Endothelial cell of umbilical vein (primary cell): ENCODE measurements at regions not wholly inside any gene's neighbourhood (a gene's known extent, or its start where the extent isn't known, plus 50 kb on each side); places are given as distances from the start of the nearest gene placed in this dataset.

Experiments used
- BruUV-seq: library from RNA; stranded (reverse); fragments of 400-500 nt; replicated peaks from 2 replicates; lab custom pipeline; 2021; lab: Mats Ljungman, UMichigan
- CTCF ChIA-PET: fragments of 300-600, 350-600 bp; sonication (Branson Sonifier 250); formaldehyde crosslinking; loops from one replicate; lab custom pipeline; 2021; ENCODE audit warnings: antibody characterized with exemption, inconsistent platforms; lab: Charles Lee
- POLR2A ChIA-PET: fragments of 300-600, 350-600 bp; sonication (Branson Sonifier 250); formaldehyde crosslinking; loops from one replicate; lab custom pipeline; 2021; ENCODE audit warnings: antibody characterized with exemption, inconsistent platforms; lab: Charles Lee
- DNase-seq: peaks from one replicate; pipeline ENCODE4 v3.0.0-alpha.2; 2011; ENCODE audit warnings: low read depth, low spot score
- FAIRE-seq: peaks from 2 replicates; lab custom pipeline; 2011; peaks lifted over from hg19 to GRCh38; lab: Jason Lieb, UNC
- H2AFZ ChIP-seq: 2 replicates; pipeline ENCODE4 v1.6.0; 2012; ENCODE audit warnings: low read depth, low read length, control low read depth, inconsistent platforms
- H3K27ac ChIP-seq: 2 replicates; pipeline ENCODE4 v1.5.1; 2011; ENCODE audit warnings: low read depth, mild to moderate bottlenecking, control low read depth, low read length, moderate library complexity; ENCODE audit not compliant: insufficient read depth
- H3K27me3 ChIP-seq, 2 experiments: 2 replicates each; pipeline versions ENCODE4 v1.6.0 to v1.6.1; 2011; ENCODE audit warnings: low read length in 2 of 2, mixed read lengths in 1 of 2; ENCODE audit not compliant: control insufficient read depth in 2 of 2, insufficient read depth in 2 of 2
- H3K36me3 ChIP-seq, 2 experiments: 2 replicates in 1 of 2; 3 replicates in 1 of 2; pipeline ENCODE4 v1.5.1; 2011; ENCODE audit warnings: low read length in 2 of 2, mild to moderate bottlenecking in 1 of 2, moderate library complexity in 1 of 2; ENCODE audit not compliant: control insufficient read depth in 2 of 2, insufficient read depth in 2 of 2; ENCODE audit errors: extremely low read depth in 1 of 2
- H3K4me1 ChIP-seq: 3 replicates; pipeline ENCODE4 v1.5.1; 2011; ENCODE audit warnings: mild to moderate bottlenecking, low read length; ENCODE audit not compliant: control insufficient read depth, insufficient read depth; ENCODE audit errors: extremely low read depth
- H3K4me2 ChIP-seq: 2 replicates; pipeline ENCODE4 v1.6.1; 2011; ENCODE audit warnings: low read length, control low read depth, mixed read lengths; ENCODE audit not compliant: insufficient read depth
- H3K4me3 ChIP-seq, 3 experiments: fragments of 200-600 bp in 1 of 3; sonication (generic), shearing (Covaris generic) in 1 of 3; replicated peaks in 1 of 3; 2 replicates each; pipeline ENCODE4 v1.5.1; 2011 to 2016; ENCODE audit warnings: control low read depth in 3 of 3, low read length in 3 of 3, mild to moderate bottlenecking in 2 of 3, inconsistent platforms in 1 of 3, low read depth in 1 of 3, moderate library complexity in 1 of 3; ENCODE audit not compliant: insufficient read depth in 1 of 3
- H3K79me2 ChIP-seq: 2 replicates; pipeline ENCODE4 v1.6.0; 2012; ENCODE audit warnings: low read length, inconsistent platforms; ENCODE audit not compliant: control insufficient read depth, insufficient read depth
- H3K9ac ChIP-seq: replicated peaks from 2 replicates; pipeline ENCODE3; 2011; ENCODE audit warnings: low read length, control low read depth; ENCODE audit not compliant: insufficient read depth; ENCODE audit errors: extremely low read depth
- H3K9me1 ChIP-seq: replicated peaks from 3 replicates; pipeline ENCODE4 v1.6.0; 2011; ENCODE audit warnings: mild to moderate bottlenecking, low read length; ENCODE audit not compliant: control insufficient read depth, insufficient read depth; ENCODE audit errors: extremely low read depth
- H3K9me3 ChIP-seq: replicated peaks from 2 replicates; pipeline ENCODE4 v1.5.1; 2012; ENCODE audit warnings: low read length, inconsistent platforms; ENCODE audit not compliant: control insufficient read depth, insufficient read depth
- H4K20me1 ChIP-seq: replicated peaks from 2 replicates; pipeline ENCODE3; 2011; ENCODE audit warnings: mild to moderate bottlenecking, low read length; ENCODE audit not compliant: control insufficient read depth, insufficient read depth; ENCODE audit errors: extremely low read depth
- CTCF ChIP-seq, 2 donors: IDR thresholded peaks; 1 replicate in 1 of 2; 2 replicates in 1 of 2; pipeline ENCODE4 v1.5.1; 2011; ENCODE audit warnings: low read length in 2 of 2, mild to moderate bottlenecking in 2 of 2, moderate library complexity in 2 of 2, control low read depth in 1 of 2, inconsistent platforms in 1 of 2, low read depth in 1 of 2; ENCODE audit not compliant: insufficient read depth in 1 of 2; ENCODE audit errors: extremely low read depth in 1 of 2
- EZH2 ChIP-seq: IDR thresholded peaks from 2 replicates; pipeline ENCODE4 v1.6.1; 2012; ENCODE audit warnings: borderline replicate concordance, low read depth, mild to moderate bottlenecking, moderate library complexity, low read length, inconsistent platforms; ENCODE audit not compliant: severe bottlenecking
- FOS ChIP-seq: IDR thresholded peaks from 2 replicates; pipeline ENCODE4 v1.6.1; 2011; ENCODE audit warnings: mild to moderate bottlenecking, low read length, moderate library complexity, borderline replicate concordance; ENCODE audit not compliant: insufficient read depth
- GATA2 ChIP-seq: IDR thresholded peaks from 2 replicates; pipeline ENCODE4 v1.7.0; 2011; ENCODE audit warnings: low read depth, mild to moderate bottlenecking, moderate library complexity, mixed read lengths, low read length; ENCODE audit not compliant: insufficient read length, insufficient read depth
- JUN ChIP-seq: IDR thresholded peaks from 2 replicates; pipeline ENCODE4 v1.6.1; 2011; ENCODE audit warnings: borderline replicate concordance, low read depth; ENCODE audit not compliant: insufficient read length, insufficient read depth
- MAX ChIP-seq: IDR thresholded peaks from 2 replicates; pipeline ENCODE4 v1.6.1; 2011; ENCODE audit not compliant: insufficient read depth, insufficient read length
- MYC ChIP-seq: IDR thresholded peaks from one replicate; pipeline ENCODE4 v1.6.1; 2011; ENCODE audit warnings: mild to moderate bottlenecking, low read depth, low read length
- POLR2A ChIP-seq: IDR thresholded peaks from 2 replicates; pipeline ENCODE4 v1.6.1; 2012; ENCODE audit warnings: low read depth, mild to moderate bottlenecking, control low read depth, low read length
- POLR2AphosphoS5 ChIP-seq: IDR thresholded peaks from 2 replicates; pipeline ENCODE4 v1.6.1; 2012; ENCODE audit warnings: low read depth, mild to moderate bottlenecking, control low read depth, low read length, moderate library complexity; ENCODE audit not compliant: insufficient read depth
- dilution Hi-C: fragments of 300-500 bp; cut with MboI; formaldehyde crosslinking; loops from one replicate; pipeline ENCODE4 v1.15.0; 2019; ENCODE audit warnings: low sequenced_read_pairs; ENCODE audit not compliant: extremely low pct_ligation_motif_present
- intact Hi-C: fragments of 100-400 bp; cut with micrococcal nuclease; formaldehyde crosslinking; loops from one replicate; pipeline ENCODE4 v1.10.0; 2022

- ChIA-PET CTCF (no interaction called here), POLR2A (no interaction called here)
- DNase-seq: no peak
- no peaks in the 10 kb centered on the region for H3K79me2 ChIP-seq
- H2AFZ ChIP-seq: no peak overlapping the region
- no peak overlapping the region for H3K4me3 ChIP-seq
- H3K4me2 ChIP-seq: no peak overlapping the region
- H3K9ac ChIP-seq: no peak overlapping the region
- FAIRE-seq: no peak
- H3K27ac ChIP-seq: no peak overlapping the region
- dilution Hi-C loops (no loop called here), intact Hi-C loops (no loop called here)
- no peaks in the 10 kb centered on the region for H4K20me1 ChIP-seq
- BruUV-seq: no TSS peak
- no peaks in the 10 kb centered on the region for H3K9me1 ChIP-seq
- TF ChIP-seq POLR2A: no peak
- TF ChIP-seq FOS: no peak
- TF ChIP-seq MYC: no peak
- TF ChIP-seq JUN: no peak
- no peak for TF ChIP-seq MAX
- TF ChIP-seq EZH2: no peak
- TF ChIP-seq CTCF (IDR thresholded peaks at IDR 0.05; ENCODE audit: extremely low read depth in 1 of 2, insufficient read depth in 1 of 2, low read depth in 1 of 2, low read length in 2 of 2): no peak
- TF ChIP-seq GATA2: no peak
- TF ChIP-seq POLR2AphosphoS5: no peak
- H3K27me3 ChIP-seq: no peaks in the 10 kb centered on the region
- no peaks in the 10 kb centered on the region for H3K9me3 ChIP-seq
- no peaks in the 10 kb centered on the region for H3K36me3 ChIP-seq
- H3K4me1 ChIP-seq: no peaks in the 10 kb centered on the region
These were observed 54.2 kb upstream of the ASB18 start for GRCh38 chr2:236318401-236318800.
